NCI-H1436 (cell line): ENCODE measurements at regions not wholly inside any gene's neighbourhood (a gene's known extent, or its start where the extent isn't known, plus 50 kb on each side); places are given as distances from the start of the nearest gene placed in this dataset.

ENCODE experiments used
- DNase-seq: peaks from one replicate; lab custom pipeline; 2025; lab: John Stamatoyannopoulos, UW

DNA sequence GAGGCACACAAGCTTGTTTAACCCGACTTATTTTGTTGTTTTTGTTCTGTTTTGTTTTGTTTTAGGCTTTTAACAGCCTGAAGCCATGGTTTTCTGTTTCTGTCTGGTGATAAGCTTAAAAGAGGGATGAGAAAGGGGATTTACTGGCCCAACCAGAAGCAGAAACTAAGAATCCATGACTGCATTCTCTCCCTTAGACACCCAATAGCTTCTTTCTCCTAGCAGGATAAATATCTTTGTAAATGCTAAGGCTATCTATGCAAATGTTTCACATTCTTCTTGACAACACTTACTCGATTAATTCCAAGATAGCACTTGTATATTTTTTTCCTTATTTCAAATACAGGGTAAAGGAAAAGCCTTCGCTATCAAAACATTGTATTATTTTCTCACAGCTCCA is 53.7 kb upstream of the SMAD1 start:
- DNase-seq: no peak

DNA sequence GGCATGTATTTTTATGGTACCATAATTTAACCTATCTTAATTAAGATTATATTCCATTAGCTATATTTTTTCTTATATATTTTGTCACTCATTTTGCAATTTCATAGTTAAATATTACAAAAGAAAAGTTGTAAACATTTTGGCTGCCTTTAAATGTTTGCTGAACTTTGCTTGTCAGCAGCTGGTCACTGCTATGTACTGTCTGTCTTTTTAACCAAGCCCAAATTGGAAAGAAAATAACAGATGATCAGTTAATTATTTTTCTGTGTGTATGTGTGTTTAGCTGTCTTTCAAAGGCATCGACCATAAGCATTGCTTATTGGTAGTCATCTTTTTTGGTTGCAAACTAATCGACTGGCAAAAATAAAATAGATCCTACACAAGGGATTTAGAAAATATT is 54.4 kb upstream of the SMAD1 start:
- DNase-seq: no peak

DNA sequence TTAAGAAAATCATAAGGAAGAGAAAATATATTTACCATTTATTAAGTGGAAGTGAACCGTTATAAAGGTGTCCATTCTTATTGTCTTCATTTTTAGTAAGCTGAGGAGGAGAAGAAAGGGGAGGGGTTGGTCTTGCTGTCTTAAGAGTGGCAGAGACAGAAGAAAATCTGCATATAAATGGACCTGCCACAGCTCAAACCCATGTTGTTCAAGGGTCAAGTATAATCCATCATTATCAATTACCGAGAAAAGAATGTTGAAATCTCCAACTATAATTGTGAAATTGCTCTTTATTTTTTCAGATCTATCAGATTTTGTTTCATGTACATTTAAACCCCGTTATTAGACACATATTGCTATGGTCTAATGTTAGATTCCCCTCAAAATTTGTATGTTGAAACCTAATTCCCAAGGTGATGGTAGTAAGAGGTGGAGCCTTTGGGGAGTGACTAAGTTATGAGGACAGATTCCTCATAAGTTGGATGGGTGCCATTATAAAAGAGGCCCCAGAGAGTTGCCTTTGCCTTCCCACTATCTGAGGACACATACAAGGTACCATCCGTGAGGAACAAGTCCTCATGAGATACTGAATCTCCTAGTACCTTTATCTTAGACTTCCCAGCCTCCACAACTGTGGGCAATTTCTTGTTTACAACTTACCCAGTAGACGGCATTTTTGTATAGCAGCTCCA is 58.5 kb upstream of the SMAD1 start:
- DNase-seq: no peak

DNA sequence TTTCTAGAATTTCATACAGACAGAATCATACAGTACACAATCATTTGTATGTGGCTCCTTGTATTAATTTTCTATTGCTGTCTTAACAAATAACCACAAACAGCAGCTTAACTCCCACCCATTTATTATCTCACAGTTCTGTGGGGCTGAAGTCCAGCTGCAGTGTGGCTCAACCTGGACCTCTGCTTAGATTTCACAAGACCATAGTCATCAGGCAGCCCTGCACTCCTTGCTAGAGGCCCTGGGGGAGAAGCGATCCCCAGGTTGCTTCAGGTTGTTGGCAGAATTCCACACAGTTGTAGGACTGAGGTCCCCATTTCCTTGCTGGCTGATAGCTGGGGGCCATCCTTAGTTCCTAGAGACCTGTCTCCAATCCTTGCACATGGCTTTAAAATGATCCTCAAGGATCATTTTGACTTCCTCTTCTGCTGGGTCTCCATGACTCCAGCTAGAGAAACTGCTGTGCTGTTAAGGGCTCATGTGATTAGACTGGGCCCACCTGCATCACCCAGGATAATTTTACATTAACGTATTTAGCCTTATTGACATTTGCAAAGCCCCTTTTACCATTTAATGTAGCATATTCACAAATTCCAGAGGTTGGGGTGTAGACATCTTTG is 60.9 kb upstream of the SMAD1 start:
- DNase-seq: no peak

DNA sequence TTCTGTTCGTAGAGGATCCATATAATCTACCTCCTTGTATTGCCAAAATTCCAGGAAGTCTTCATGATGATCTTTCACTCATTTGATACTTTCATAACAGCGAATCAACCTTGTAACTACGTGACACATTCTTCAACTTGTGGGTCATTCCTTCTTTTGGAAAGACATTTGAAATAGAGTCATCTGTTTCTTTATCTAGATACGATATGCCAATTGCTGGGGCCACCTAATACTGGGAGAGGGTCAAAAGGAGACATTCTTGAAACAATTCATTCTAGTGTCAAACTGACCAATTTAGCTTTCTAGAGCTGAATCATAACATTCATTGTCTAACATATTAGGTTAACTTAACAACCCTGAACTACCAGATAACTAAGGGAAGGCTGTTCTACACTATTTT is 62.9 kb upstream of the SMAD1 start:
- DNase-seq: no peak

DNA sequence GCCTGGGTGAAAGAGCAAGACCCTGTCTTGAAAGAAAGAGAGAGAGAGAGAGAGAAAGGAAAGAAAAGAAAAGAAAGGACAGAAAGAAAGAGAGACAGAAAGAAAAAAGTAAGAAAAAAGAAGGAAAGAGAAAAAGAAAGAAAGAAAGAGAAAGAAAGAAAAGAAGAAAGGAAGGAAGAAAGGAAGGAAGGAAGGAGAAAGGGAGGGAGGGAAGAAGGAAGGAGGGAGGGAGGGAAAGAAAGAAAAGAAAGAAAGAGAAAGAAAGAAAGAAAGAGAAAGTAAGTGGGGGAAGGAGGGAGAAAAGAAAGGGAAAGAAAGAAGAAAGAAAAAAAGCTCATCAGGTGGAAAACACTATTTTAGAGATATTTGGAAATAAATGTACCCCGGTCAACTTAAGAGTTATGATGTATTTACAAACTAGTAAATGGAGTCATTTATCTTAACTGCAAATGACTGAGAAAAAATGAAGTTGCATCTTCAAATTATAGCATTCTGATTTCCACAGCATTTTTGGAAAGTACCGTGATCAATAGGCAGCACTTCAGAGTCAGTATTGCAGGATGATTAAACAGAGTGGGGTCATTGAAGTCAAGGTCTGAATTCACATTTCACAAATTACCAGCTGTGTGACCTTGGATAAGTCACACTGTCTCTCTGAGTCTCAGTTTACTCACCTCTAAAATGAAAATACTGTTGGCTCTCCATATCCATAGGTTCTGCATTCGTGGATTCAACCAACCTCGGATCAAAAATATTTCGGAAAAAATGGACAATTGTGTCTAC is 64.1 kb upstream of the SMAD1 start:
- no peak for DNase-seq

DNA sequence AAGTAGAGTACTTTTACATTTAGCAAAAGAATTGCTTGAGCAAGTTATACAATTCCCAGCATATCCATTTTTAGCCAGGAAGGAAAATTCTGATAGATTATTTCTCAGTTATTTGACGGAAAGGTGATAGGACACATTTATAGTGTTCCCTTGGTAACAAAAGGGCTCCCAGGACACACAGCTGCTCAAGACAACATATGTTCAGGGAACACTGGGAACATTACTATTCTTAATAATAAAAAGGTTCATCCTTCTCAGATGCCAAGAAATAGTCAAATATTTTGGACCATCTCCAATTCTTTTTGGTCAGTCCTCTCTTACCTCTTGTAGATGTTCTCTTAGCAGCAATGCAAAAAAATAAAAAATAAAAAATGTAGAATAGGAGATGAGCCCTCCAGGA is 66.8 kb upstream of the SMAD1 start:
- DNase-seq: no peak

DNA sequence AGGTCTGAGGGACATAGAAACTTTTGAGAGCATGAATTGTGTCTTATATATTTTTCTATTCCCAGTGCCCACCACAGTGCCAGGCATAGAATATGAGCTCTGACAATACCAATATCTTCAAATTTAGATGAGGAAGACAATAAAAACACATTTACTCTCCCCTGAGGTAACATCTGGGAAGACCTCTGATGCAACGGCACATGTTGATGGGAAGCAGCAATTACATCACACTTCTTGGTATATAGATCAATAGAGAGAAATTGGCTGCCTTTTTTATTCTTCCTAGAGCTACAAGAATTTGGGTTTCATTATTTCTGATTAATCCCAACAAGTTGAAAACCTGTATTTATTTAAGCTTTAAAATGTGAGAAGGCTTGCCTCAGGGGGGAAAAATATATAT is 67.4 kb upstream of the SMAD1 start:
- no peak for DNase-seq

DNA sequence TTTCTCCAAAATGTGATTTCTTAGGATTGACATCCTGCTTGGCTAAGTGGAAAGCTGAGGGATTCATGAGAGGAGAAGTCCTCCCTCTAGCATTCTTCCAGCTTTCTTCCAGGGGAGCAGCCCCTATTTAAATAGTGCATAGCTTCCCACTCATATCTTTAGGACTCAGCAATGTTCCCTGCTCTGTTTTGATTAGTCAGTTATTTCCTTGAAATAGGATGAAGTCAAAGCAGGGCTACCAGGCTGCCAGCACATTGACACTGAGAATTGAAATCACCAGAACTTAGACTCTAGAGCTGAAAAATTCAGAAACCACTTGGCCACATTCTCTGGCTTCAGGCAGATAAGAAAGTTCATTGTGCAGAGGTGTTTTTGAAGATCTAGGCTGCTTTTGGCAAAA is 74.7 kb upstream of the SMAD1 start:
- DNase-seq: no peak

DNA sequence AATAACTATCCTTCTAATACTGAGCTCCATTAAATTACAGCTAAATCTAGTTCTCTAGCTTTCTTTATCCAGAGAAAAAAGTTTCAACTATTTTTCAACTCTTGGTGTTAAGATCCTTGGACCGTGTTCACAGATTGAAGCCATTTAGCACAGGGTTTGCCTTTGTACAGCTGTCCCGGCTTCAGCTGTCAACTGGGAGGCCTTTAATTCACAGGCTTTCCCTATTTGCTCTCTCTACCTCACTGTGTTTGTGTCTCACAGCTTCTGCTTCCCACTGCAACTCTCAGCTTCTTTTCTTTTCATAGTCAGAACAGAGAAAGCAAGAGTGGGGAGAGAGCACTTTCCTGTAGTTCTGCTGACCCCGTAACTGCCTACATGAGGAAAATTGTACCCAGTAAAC is 76.9 kb upstream of the SMAD1 start:
- DNase-seq: no peak

DNA sequence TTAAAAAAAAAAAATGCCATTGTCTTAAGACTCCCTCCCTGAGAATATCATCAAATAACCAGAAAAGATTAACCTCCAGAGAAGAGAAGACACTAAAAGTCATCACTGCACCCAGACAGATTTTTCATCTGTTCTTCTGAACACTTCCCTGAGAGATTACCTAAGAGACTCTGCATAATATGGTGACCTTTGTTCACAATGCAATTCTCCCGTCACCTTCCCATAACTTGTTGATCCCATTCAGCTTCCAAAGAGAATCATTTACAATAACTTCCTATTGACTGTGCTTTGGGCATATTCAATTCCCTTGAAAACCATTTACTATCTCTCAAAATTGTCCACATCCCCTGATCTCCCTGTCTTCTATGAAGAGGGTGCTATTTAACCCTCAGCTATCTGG is 85.1 kb upstream of the SMAD1 start:
- no peak for DNase-seq

DNA sequence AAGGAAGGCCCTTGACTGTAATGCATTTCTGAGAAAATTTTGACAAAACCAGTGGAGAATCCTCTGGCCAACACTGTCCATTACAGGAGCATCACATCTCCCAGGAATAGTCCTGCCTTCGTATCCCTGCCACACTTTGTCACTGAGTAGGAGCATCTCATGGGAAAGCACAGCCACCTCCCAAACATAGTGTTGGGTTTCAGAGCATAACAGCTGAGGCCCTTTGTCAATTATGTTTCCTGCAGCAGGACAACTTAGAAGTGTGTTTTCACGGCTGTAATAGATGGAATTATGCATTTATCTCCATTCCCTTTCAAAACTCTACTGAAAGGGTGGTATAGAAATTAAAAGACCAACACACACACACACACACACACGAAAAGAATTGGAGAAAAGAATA is 91.1 kb upstream of the SMAD1 start:
- DNase-seq: no peak

DNA sequence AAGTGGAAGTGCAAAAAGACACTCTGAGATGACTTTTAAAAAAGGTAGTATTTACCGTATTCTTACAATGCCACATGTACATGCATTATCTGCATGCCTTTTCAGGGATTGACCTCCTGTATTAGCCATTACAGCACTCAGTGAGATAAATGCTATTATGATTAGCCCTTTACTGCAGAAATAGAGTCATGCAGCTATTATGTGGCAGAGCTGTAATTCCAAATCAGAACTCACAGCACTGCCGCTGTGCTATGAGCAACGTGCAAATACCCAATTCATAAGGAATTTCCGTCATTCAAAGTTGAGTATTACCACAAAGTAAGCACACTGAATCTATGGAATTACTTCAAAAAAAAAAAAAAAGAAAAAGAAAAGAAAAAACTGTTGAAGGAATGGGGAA is 92.1 kb upstream of the SMAD1 start:
- no peak for DNase-seq

DNA sequence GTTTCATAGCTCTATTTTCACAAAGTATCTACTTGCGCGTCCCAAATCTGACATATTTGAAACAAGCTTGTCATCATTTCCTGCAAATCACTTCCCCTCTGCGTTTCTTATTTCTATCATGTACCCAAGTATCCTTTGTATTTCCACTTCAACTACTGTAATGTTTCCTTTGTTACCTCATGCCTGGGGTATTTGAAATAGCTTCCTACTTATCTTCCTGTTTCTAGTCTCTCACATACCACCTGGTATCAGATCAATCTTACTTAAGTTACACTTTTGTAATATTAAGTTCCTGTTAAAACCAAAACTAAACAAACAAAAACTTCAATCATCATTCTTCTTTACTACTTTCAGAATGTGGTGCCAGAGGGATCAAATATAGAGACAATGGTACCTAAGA is 93.6 kb upstream of the SMAD1 start:
- no peak for DNase-seq

DNA sequence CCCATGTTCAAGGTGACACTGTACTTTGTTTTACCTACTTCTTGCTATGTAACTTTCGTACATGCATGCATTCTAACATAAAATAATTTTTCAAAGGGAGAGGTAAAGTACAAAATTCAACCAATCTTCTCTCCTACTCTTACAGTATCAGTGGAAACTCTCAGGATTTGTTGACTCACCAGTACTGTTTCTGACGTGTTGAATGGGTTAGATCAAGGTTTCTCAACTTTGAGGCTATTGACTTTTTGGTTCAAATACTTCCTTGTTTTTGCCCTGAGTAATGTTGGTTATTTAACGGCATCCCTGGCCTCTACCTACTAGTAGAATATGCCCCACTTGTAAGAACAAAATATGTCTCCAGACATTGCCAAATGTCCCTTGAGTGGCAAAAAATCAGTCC is 94.6 kb upstream of the SMAD1 start:
- no peak for DNase-seq

DNA sequence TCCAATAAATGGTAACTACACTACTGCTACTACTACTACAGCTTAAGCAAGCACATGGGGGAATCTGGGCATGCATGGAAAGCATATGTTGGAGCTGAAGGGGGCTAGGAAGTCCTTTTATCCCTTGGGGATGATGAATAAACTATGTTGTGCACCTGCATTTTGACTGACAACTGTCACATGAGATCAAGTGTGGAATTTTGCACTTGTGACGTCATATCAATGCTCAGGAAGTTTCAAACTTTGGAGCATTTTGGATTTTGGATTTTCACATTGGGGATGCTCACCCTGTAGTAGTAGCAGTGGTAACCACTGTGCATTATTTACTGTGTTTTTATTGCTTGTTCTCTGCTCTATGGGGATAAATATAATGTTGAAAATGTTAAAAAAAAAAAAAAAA is 100.5 kb upstream of the SMAD1 start:
- no peak for DNase-seq

DNA sequence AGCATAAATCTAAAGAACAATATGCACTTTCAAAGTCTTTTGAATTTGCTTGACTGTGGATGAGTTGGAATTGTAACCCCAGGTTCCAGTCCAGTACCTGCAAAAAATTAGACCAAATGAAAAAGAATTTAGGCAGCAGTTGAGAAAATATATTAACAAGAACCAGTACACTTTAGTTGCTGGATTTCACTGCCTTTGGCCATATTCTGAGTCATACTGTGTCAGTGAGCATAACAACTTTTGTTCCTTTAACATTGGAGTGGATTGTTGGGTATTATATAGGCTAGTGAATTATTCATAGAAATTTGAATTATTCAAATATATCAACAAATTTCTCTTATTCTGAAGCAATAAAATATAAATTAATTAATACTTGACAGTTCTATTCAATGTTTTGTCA is 101.5 kb upstream of the SMAD1 start:
- no peak for DNase-seq

DNA sequence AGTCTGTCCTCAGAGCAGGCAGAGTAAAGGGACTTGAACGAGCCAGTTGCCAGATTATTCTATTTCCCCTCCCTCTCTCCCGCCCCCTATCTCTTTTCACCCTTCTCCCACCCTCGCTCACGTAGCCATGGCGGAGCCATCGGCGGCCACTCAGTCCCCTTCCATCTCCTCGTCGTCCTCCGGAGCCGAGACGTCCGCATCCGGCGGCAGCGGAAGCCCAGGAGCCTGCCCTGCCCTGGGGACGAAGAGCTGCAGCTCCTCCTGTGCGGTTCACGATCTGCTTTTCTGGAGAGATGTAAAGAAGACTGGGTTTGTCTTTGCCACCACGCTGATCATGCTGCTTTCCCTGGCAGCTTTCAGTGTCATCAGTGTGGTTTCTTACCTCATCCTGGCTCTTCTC is 106.2 kb upstream of the SMAD1 start:
- no peak for DNase-seq

DNA sequence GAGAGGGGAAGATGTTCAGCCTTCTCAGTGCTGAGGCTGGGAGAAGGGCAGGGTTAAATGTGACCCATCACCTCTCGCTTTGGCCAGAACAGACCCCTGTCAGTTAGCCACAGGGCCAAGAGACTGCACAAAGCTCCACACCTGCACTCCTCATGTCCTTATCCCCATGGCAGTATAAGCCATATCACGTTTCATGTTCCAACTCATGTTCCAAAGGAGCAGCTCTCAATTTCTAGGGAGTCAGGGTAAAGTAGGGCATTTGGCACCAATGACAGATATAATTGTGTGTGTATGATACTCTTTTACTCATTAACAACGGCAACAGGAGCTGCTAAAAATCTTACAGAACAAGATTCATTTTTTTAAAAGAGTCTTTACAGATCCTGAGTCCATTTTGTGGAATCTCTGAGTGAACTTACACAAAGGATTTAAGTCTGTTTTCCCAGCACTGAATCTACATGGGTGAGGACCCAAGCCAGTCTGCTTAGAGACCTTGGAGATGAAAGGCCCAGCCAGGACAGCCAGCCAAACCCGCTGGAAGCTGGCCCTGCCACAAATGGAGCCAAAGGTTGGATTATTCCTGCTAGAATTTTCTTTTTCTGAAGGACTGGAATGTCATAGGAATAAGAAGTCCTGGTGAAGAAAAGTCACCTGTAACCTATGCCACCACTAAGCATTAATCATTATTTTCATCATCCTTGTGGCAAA is 129.1 kb upstream of the SMAD1 start:
- no peak for DNase-seq

DNA sequence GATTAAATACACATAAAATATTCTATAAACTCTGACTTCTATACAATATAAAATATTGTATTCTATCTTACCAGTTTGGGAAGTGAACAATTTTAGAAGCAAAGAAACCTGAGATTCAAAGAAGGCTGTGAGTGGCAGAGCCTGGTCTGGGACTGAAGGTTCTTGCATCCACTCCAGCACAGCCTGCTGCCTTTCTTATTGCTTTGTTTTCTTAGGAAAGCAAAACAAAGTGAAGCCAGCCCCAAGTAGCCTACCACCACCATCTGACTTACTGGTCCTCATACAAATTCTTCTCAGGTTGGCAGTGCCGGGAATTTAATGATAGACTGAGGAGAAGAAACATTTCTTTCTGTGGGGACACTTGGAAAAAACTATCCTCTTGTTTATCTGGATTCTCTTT is 129.7 kb upstream of the SMAD1 start:
- no peak for DNase-seq

DNA sequence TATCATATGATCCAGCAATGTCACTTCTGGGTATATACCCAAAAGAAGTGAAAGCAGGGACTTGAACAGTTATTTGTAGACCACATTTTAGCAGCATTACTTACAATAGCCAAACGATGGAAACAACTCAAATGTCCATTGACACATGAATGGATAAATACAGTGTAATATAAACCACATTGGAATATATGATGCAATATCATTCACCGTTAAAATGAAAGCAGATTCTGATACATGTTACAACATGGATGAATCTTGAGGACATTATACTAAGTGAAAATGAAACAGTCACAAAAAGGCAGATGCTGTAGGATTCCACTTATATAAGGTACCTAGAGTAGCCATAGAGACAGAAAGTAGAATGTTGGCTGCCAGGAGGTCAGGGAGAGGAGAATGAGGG is 130.5 kb upstream of the SMAD1 start:
- DNase-seq: no peak

DNA sequence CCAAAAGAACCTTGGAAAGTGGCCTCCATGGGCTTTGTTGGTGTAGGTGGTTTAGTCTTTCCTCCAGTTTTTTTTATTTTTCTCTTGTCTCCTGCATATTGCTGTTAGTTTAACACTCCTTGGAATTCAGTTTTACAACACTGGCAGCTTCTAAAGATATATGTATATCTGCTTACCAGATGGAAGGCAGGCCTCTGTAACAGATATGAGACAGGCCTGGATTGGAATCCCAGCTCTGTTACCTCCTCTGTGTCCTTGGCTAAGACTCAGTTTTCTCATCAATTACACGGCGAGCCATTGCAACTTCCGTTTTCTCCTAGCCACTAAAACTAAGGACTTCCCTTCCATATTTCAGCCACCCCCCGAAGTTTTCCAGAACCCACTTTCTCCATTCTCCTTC is 133.4 kb upstream of the SMAD1 start:
- no peak for DNase-seq

DNA sequence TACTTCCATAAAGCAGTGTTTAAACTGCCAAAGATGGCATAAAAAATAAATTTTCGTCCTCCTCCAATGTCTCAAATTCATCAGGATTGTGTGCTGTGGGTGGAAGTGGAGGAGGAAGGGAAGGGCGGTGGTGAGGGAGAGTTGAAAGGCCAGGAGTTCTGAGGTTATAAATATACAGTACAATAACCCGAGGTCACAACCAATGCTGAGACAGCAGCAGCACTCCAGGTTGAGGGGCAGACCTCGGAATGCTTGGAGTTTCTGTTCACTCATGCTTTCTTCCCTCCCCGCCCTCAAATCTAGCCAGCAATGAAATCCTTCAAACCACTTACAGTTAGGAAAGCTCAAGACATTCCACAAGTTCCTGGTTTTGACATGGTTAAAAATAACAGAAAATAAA is 134.0 kb upstream of the SMAD1 start:
- no peak for DNase-seq
